GM12878 (cell line): ENCODE measurements at regions not wholly inside any gene's neighbourhood (a gene's known extent, or its start where the extent isn't known, plus 50 kb on each side); places are given as distances from the start of the nearest gene placed in this dataset.

ENCODE experiments used
- BMI1 ChIP-seq: fragments of 450-650 bp; IDR thresholded peaks from 2 replicates; pipeline ENCODE4 v1.6.1; 2016; ENCODE audit warnings: mild to moderate bottlenecking, moderate library complexity, borderline replicate concordance
- CBX3 ChIP-seq: fragments of 200-600 bp; sonication (generic); IDR thresholded peaks from 2 replicates; pipeline ENCODE4 v1.6.1; 2016; ENCODE audit warnings: low read depth, borderline replicate concordance
- JUND ChIP-seq: IDR thresholded peaks from 2 replicates; pipeline ENCODE4 v1.6.1; 2012; ENCODE audit warnings: low read depth, mild to moderate bottlenecking, low read length, improper control_type of control experiment, moderate library complexity
- MXI1 ChIP-seq: fragments of 150-350 bp; IDR thresholded peaks from 2 replicates; pipeline ENCODE4 v1.6.1; 2011; ENCODE audit warnings: low read depth, mild to moderate bottlenecking, inconsistent platforms, low read length, improper control_type of control experiment
- MYB ChIP-seq: fragments of 150-350 bp; IDR thresholded peaks from 2 replicates; pipeline ENCODE4 v1.6.1; 2014; ENCODE audit warnings: mild to moderate bottlenecking, low read depth, low read length, borderline replicate concordance
- SREBF1 ChIP-seq: IDR thresholded peaks from 2 replicates; pipeline ENCODE4 v1.6.1; 2012; ENCODE audit warnings: mild to moderate bottlenecking, low read length
- SREBF2 ChIP-seq: IDR thresholded peaks from 2 replicates; pipeline ENCODE4 v1.6.1; 2012; ENCODE audit warnings: mild to moderate bottlenecking, low read length
- TF ChIP-seq, protein P1 (sequence below): fragments of 450-650 bp; IDR thresholded peaks from 2 replicates; pipeline ENCODE4 v1.6.1; 2017; ENCODE audit warnings: borderline replicate concordance
- TF ChIP-seq, protein P2 (sequence below): fragments of 450-650 bp; IDR thresholded peaks from 2 replicates; pipeline ENCODE4 v1.6.1; 2017; ENCODE audit warnings: mild to moderate bottlenecking, low read depth, inconsistent platforms; ENCODE audit not compliant: poor library complexity, severe bottlenecking
- TF ChIP-seq, protein P3 (sequence below): fragments of 450-650 bp; IDR thresholded peaks from 2 replicates; pipeline ENCODE4 v1.6.1; 2017; ENCODE audit warnings: antibody characterized with exemption, mild to moderate bottlenecking, moderate library complexity

DNA sequence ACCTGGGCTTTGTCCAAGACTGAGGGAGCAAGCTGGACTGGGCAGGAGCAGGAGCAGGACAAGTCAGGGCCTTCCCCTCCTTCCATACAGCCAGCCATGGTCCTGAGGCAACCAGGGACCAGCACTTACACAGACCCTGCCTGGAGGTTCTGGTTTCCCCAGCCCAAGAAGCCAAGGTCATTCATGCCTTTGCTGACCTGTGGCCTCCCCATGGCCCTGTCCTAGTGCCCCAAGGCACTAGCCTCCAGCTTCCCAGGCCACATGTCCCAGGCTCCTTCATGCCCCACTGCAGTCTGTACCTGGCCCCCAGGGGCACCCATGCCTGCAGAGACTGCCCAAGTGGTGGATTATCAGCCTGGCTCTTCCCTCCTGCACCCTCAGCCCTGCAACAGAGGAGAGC lies 243.9 kb downstream of the TOMM20 start (continued):
- TF ChIP-seq, protein P1, sequence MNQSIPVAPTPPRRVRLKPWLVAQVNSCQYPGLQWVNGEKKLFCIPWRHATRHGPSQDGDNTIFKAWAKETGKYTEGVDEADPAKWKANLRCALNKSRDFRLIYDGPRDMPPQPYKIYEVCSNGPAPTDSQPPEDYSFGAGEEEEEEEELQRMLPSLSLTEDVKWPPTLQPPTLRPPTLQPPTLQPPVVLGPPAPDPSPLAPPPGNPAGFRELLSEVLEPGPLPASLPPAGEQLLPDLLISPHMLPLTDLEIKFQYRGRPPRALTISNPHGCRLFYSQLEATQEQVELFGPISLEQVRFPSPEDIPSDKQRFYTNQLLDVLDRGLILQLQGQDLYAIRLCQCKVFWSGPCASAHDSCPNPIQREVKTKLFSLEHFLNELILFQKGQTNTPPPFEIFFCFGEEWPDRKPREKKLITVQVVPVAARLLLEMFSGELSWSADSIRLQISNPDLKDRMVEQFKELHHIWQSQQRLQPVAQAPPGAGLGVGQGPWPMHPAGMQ, result no peak
- TF ChIP-seq BMI1, result no peak
- TF ChIP-seq MYB, result no peak
- TF ChIP-seq SREBF2, result no peak
- no peak for TF ChIP-seq JUND
- TF ChIP-seq CBX3, result no peak
- TF ChIP-seq MXI1, result no peak
- TF ChIP-seq, protein P2, sequence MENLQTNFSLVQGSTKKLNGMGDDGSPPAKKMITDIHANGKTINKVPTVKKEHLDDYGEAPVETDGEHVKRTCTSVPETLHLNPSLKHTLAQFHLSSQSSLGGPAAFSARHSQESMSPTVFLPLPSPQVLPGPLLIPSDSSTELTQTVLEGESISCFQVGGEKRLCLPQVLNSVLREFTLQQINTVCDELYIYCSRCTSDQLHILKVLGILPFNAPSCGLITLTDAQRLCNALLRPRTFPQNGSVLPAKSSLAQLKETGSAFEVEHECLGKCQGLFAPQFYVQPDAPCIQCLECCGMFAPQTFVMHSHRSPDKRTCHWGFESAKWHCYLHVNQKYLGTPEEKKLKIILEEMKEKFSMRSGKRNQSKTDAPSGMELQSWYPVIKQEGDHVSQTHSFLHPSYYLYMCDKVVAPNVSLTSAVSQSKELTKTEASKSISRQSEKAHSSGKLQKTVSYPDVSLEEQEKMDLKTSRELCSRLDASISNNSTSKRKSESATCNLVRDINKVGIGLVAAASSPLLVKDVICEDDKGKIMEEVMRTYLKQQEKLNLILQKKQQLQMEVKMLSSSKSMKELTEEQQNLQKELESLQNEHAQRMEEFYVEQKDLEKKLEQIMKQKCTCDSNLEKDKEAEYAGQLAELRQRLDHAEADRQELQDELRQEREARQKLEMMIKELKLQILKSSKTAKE, result no peak
- TF ChIP-seq, protein P3, sequence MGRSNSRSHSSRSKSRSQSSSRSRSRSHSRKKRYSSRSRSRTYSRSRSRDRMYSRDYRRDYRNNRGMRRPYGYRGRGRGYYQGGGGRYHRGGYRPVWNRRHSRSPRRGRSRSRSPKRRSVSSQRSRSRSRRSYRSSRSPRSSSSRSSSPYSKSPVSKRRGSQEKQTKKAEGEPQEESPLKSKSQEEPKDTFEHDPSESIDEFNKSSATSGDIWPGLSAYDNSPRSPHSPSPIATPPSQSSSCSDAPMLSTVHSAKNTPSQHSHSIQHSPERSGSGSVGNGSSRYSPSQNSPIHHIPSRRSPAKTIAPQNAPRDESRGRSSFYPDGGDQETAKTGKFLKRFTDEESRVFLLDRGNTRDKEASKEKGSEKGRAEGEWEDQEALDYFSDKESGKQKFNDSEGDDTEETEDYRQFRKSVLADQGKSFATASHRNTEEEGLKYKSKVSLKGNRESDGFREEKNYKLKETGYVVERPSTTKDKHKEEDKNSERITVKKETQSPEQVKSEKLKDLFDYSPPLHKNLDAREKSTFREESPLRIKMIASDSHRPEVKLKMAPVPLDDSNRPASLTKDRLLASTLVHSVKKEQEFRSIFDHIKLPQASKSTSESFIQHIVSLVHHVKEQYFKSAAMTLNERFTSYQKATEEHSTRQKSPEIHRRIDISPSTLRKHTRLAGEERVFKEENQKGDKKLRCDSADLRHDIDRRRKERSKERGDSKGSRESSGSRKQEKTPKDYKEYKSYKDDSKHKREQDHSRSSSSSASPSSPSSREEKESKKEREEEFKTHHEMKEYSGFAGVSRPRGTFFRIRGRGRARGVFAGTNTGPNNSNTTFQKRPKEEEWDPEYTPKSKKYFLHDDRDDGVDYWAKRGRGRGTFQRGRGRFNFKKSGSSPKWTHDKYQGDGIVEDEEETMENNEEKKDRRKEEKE, result no peak
- TF ChIP-seq SREBF1, result no peak
